ENCODE measurements at regions not wholly inside any gene's neighbourhood (a gene's known extent, or its start where the extent isn't known, plus 50 kb on each side); places are given as distances from the start of the nearest gene placed in this dataset.

DNA sequence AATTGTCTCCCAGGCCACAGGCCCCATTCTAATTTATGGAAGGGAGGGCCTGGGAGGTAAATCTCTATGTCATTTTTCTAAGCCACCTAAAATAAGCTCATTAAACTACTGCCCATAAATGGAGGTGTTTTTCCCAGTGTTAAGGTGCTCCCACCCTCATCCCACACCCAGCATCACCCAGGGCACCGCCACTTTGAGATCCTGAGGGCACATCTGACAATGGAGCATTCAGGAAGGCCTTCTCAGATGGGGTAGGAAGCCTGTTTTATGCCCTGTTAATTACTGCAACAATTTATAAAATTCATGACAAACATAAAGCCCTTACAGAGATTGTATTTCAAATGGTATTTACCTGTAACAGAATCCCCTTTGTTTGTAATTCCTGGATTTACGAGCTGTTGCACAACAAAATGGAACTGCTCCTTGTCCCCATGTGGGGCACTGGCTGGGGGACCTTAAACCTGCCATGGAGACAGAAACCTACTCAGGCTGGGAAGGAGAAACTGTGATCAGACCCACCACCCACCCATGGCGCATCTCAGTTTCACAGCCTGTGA, 319.5 kb upstream of the USP24 start:
- TF ChIP-seq, protein P1, sequence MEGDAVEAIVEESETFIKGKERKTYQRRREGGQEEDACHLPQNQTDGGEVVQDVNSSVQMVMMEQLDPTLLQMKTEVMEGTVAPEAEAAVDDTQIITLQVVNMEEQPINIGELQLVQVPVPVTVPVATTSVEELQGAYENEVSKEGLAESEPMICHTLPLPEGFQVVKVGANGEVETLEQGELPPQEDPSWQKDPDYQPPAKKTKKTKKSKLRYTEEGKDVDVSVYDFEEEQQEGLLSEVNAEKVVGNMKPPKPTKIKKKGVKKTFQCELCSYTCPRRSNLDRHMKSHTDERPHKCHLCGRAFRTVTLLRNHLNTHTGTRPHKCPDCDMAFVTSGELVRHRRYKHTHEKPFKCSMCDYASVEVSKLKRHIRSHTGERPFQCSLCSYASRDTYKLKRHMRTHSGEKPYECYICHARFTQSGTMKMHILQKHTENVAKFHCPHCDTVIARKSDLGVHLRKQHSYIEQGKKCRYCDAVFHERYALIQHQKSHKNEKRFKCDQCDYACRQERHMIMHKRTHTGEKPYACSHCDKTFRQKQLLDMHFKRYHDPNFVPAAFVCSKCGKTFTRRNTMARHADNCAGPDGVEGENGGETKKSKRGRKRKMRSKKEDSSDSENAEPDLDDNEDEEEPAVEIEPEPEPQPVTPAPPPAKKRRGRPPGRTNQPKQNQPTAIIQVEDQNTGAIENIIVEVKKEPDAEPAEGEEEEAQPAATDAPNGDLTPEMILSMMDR (conservative IDR thresholded peaks at IDR 0.05 in 1 of 2, IDR thresholded peaks at IDR 0.05 in 1 of 2; ENCODE audit: low read depth in 1 of 2, low read length in 2 of 2): no peak
- TF ChIP-seq EZH2 (IDR thresholded peaks at IDR 0.05; ENCODE audit: low read length, missing control alignments): no peak
